Loucy (cell line): ENCODE measurements at regions not wholly inside any gene's neighbourhood (a gene's known extent, or its start where the extent isn't known, plus 50 kb on each side); places are given as distances from the start of the nearest gene placed in this dataset.

Experiments used
- H2AFZ ChIP-seq: fragments of 200-600 bp; sonication (generic); 2 replicates; pipeline ENCODE4 v1.6.0; 2016; ENCODE audit warnings: antibody characterized with exemption, mild to moderate bottlenecking, low read length, moderate library complexity
- H3F3A ChIP-seq: fragments of 200-600 bp; 2 replicates; pipeline ENCODE4 v1.6.0; 2016; ENCODE audit warnings: antibody characterized with exemption, low read depth, mild to moderate bottlenecking
- H3K27me3 ChIP-seq: fragments of 200-600 bp; sonication (generic); 2 replicates; pipeline ENCODE4 v1.6.1; 2014; ENCODE audit warnings: low read length, mild to moderate bottlenecking; ENCODE audit not compliant: insufficient read depth, poor library complexity, severe bottlenecking
- H3K36me3 ChIP-seq: fragments of 200-600 bp; sonication (generic); 2 replicates; pipeline ENCODE4 v1.6.1; 2016; ENCODE audit warnings: low read length; ENCODE audit not compliant: insufficient read depth
- H3K4me1 ChIP-seq: fragments of 200-600 bp; sonication (generic); 2 replicates; pipeline ENCODE4 v1.5.1; 2014; ENCODE audit warnings: low read length, mild to moderate bottlenecking; ENCODE audit not compliant: insufficient read depth, poor library complexity, severe bottlenecking
- H3K4me2 ChIP-seq: fragments of 200-600 bp; sonication (generic); 2 replicates; pipeline ENCODE4 v1.6.0; 2014; ENCODE audit warnings: antibody characterized with exemption, low read length, low read depth, mild to moderate bottlenecking; ENCODE audit not compliant: poor library complexity, severe bottlenecking
- H3K4me3 ChIP-seq: fragments of 200-600 bp; sonication (generic); 2 replicates; pipeline ENCODE4 v1.5.1; 2014; ENCODE audit warnings: low read length, mild to moderate bottlenecking, mixed read lengths; ENCODE audit not compliant: poor library complexity, severe bottlenecking
- H3K79me2 ChIP-seq: fragments of 200-600 bp; sonication (generic); 2 replicates; pipeline ENCODE4 v1.6.1; 2014; ENCODE audit warnings: low read length; ENCODE audit not compliant: insufficient read depth
- H3K9ac ChIP-seq: fragments of 200-600 bp; sonication (generic); 2 replicates; pipeline ENCODE4 v1.6.0; 2014; ENCODE audit warnings: mild to moderate bottlenecking, low read depth, low read length, moderate library complexity; ENCODE audit not compliant: poor library complexity, severe bottlenecking
- H3K9me2 ChIP-seq: fragments of 200-600 bp; sonication (generic); replicated peaks from 2 replicates; pipeline ENCODE4 v1.6.1; 2016; ENCODE audit warnings: low read depth, low read length, mixed read lengths
- H3K9me3 ChIP-seq: fragments of 200-600 bp; sonication (generic); 2 replicates; pipeline ENCODE4 v1.6.1; 2014; ENCODE audit warnings: mild to moderate bottlenecking, antibody characterized with exemption, low read length, low read depth; ENCODE audit not compliant: insufficient read depth
- H4K20me1 ChIP-seq: fragments of 200-600 bp; sonication (generic); 2 replicates; pipeline ENCODE4 v1.6.0; 2014; ENCODE audit warnings: antibody characterized with exemption, low read length, mild to moderate bottlenecking; ENCODE audit not compliant: insufficient read depth, poor library complexity, severe bottlenecking
- CTCF ChIP-seq: fragments of 200-600 bp; sonication (generic); conservative IDR thresholded peaks from 2 replicates; pipeline ENCODE4 v1.5.1; 2014; ENCODE audit warnings: mild to moderate bottlenecking, antibody characterized with exemption, low read length
- EZH2phosphoT487 ChIP-seq: fragments of 200-600 bp; IDR thresholded peaks from 2 replicates; pipeline ENCODE4 v1.6.1; 2018; ENCODE audit warnings: antibody characterized with exemption, mild to moderate bottlenecking, moderate library complexity, borderline replicate concordance

GRCh38 chr11:92790926-92791616 is 178.4 kb upstream of the MTNR1B start:
- no peaks in the 10 kb centered on the region for H3K36me3 ChIP-seq
- H3K4me2 ChIP-seq: no peak overlapping the region
- H3K27me3 ChIP-seq: no peaks in the 10 kb centered on the region
- no peak overlapping the region for H2AFZ ChIP-seq
- no peaks in the 10 kb centered on the region for H3K9me2 ChIP-seq
- H4K20me1 ChIP-seq: no peaks in the 10 kb centered on the region
- no peak overlapping the region for H3K4me3 ChIP-seq
- H3K9me3 ChIP-seq: no peaks in the 10 kb centered on the region
- H3K4me1 ChIP-seq: no peaks in the 10 kb centered on the region
- TF ChIP-seq CTCF: no peak
- no peak for TF ChIP-seq EZH2phosphoT487
- H3K9ac ChIP-seq: no peak overlapping the region
- no peaks in the 10 kb centered on the region for H3K79me2 ChIP-seq
- H3F3A ChIP-seq: no peaks in the 10 kb centered on the region

- H3K9ac ChIP-seq: no peak overlapping the region
- H3K27me3 ChIP-seq: no peaks in the 10 kb centered on the region
- H3K9me3 ChIP-seq: no peaks in the 10 kb centered on the region
- H2AFZ ChIP-seq: no peak overlapping the region
- no peaks in the 10 kb centered on the region for H3K4me1 ChIP-seq
- no peaks in the 10 kb centered on the region for H4K20me1 ChIP-seq
- TF ChIP-seq EZH2phosphoT487: no peak
- no peak for TF ChIP-seq CTCF
- no peak overlapping the region for H3K4me2 ChIP-seq
- no peaks in the 10 kb centered on the region for H3K9me2 ChIP-seq
- no peaks in the 10 kb centered on the region for H3K36me3 ChIP-seq
- no peaks in the 10 kb centered on the region for H3F3A ChIP-seq
- no peak overlapping the region for H3K4me3 ChIP-seq
- H3K79me2 ChIP-seq: no peaks in the 10 kb centered on the region
Observed at GRCh38 chr11:92791886-92792285, 177.6 kb upstream of the MTNR1B start.

GRCh38 chr11:92793189-92793588 is 176.3 kb upstream of the MTNR1B start:
- Histone ChIP-seq H3K4me3 (no peak overlapping the region), H3K9ac (no peak overlapping the region), H3K9me2 (no peaks in the 10 kb centered on the region), H3K79me2 (no peaks in the 10 kb centered on the region), H3K27me3 (no peaks in the 10 kb centered on the region), H3K4me1 (no peaks in the 10 kb centered on the region), H2AFZ (no peak overlapping the region), H3K4me2 (no peak overlapping the region), H3F3A (no peaks in the 10 kb centered on the region), H3K36me3 (no peaks in the 10 kb centered on the region), H3K9me3 (no peaks in the 10 kb centered on the region), H4K20me1 (no peaks in the 10 kb centered on the region)
- no peak for TF ChIP-seq CTCF
- TF ChIP-seq EZH2phosphoT487: no peak
